SK-N-SH (cell line): ENCODE measurements at regions not wholly inside any gene's neighbourhood (a gene's known extent, or its start where the extent isn't known, plus 50 kb on each side); places are given as distances from the start of the nearest gene placed in this dataset.

Experiments
- CTCF ChIA-PET: fragments of 300-600, 350-600 bp; formaldehyde crosslinking; extraction: SDS; loops from one replicate; lab custom pipeline; 2021; lab: Yijun Ruan, JAX
- POLR2A ChIA-PET: fragments of 350-600 bp; sonication (Branson Sonifier 250); formaldehyde crosslinking; extraction: SDS; loops from one replicate; lab custom pipeline; 2020; ENCODE audit warnings: antibody characterized with exemption, inconsistent platforms; lab: Yijun Ruan, JAX
- DNase-seq: peaks from one replicate; pipeline ENCODE4 v3.0.0; 2012
- H2AFZ ChIP-seq: fragments of 200-600 bp; sonication (generic); 2 replicates; pipeline ENCODE4 v1.8.1; 2016; ENCODE audit warnings: antibody characterized with exemption, mild to moderate bottlenecking, low read depth
- H3F3A ChIP-seq: fragments of 200-600 bp; sonication (generic); replicated peaks from 2 replicates; pipeline ENCODE3; 2016; ENCODE audit warnings: antibody characterized with exemption, mild to moderate bottlenecking; ENCODE audit not compliant: insufficient read depth
- H3K27ac ChIP-seq, 2 experiments: fragments of 200-500 bp in 1 of 2; fragments of 200-600 bp in 1 of 2; sonication (Bioruptor generic) in 1 of 2; sonication (generic), shearing (Covaris generic) in 1 of 2; 2 replicates each; pipeline versions ENCODE4 v1.5.1 to v1.6.1; 2014 to 2016; ENCODE audit warnings: low read depth in 2 of 2, inconsistent platforms in 1 of 2, low read length in 1 of 2, mild to moderate bottlenecking in 1 of 2, mixed read lengths in 1 of 2
- H3K27me3 ChIP-seq: fragments of 200-600 bp; sonication (generic), shearing (Covaris generic); 2 replicates; pipeline ENCODE4 v1.6.1; 2016; ENCODE audit warnings: mixed run types; ENCODE audit not compliant: insufficient read depth
- H3K36me3 ChIP-seq, 2 experiments: fragments of 200-500 bp in 1 of 2; fragments of 200-600 bp in 1 of 2; sonication (Bioruptor generic) in 1 of 2; sonication (generic) in 1 of 2; replicated peaks in 1 of 2; 2 replicates each; pipeline versions ENCODE3 to v1.5.1; 2014 to 2016; ENCODE audit warnings: low read length in 1 of 2, mild to moderate bottlenecking in 1 of 2; ENCODE audit not compliant: insufficient read depth in 2 of 2, control insufficient read depth in 1 of 2
- H3K4me1 ChIP-seq, 2 experiments: fragments of 200-500 bp in 1 of 2; fragments of 200-600 bp in 1 of 2; sonication (Bioruptor generic) in 1 of 2; sonication (generic), shearing (Covaris generic) in 1 of 2; 2 replicates each; pipeline versions ENCODE4 v1.5.1 to v1.6.1; 2014 to 2016; ENCODE audit warnings: low read depth in 1 of 2, low read length in 1 of 2, mixed run types in 1 of 2; ENCODE audit not compliant: insufficient read depth in 2 of 2, control insufficient read depth in 1 of 2
- H3K4me2 ChIP-seq: fragments of 200-600 bp; sonication (generic), shearing (Covaris generic); 2 replicates; pipeline ENCODE4 v1.6.1; 2017; ENCODE audit warnings: mixed run types
- H3K4me3 ChIP-seq, 2 experiments: fragments of 200-500 bp in 1 of 2; fragments of 200-600 bp in 1 of 2; sonication (Bioruptor generic) in 1 of 2; sonication (generic), shearing (Covaris generic) in 1 of 2; 2 replicates each; pipeline versions ENCODE4 v1.5.1 to v1.8.1; 2014 to 2016; ENCODE audit warnings: low read depth in 2 of 2, inconsistent platforms in 1 of 2, low read length in 1 of 2, mild to moderate bottlenecking in 1 of 2, mixed read lengths in 1 of 2, moderate library complexity in 1 of 2
- H3K79me2 ChIP-seq: fragments of 200-600 bp; sonication (generic); 2 replicates; pipeline ENCODE4 v1.8.1; 2017; ENCODE audit warnings: mild to moderate bottlenecking; ENCODE audit not compliant: insufficient read depth
- H3K9ac ChIP-seq: fragments of 200-600 bp; sonication (generic); 2 replicates; pipeline ENCODE4 v1.6.1; 2017; ENCODE audit warnings: mixed run types
- H3K9me2 ChIP-seq: fragments of 200-600 bp; sonication (generic); 2 replicates; pipeline ENCODE4 v1.6.1; 2017; ENCODE audit warnings: mixed run types
- H3K9me3 ChIP-seq: fragments of 200-600 bp; sonication (generic); 2 replicates; pipeline ENCODE4 v1.6.1; 2017; ENCODE audit warnings: mixed run types, mild to moderate bottlenecking, moderate library complexity
- H4K20me1 ChIP-seq: fragments of 200-600 bp; sonication (generic); 2 replicates; pipeline ENCODE4 v1.6.1; 2017; ENCODE audit warnings: mild to moderate bottlenecking, mixed run types; ENCODE audit not compliant: insufficient read depth
- CHD2 ChIP-seq: fragments of 150-350 bp; IDR thresholded peaks from 2 replicates; pipeline ENCODE4 v1.6.1; 2018; ENCODE audit warnings: low read length; ENCODE audit not compliant: partially characterized antibody
- CTCF ChIP-seq: fragments of 200-600 bp; sonication (generic); IDR thresholded peaks from 2 replicates; pipeline ENCODE4 v1.6.1; 2017; ENCODE audit warnings: antibody characterized with exemption, mild to moderate bottlenecking, moderate library complexity
- ELF1 ChIP-seq: IDR thresholded peaks from 2 replicates; pipeline ENCODE4 v1.4.0; 2012
- GATA2 ChIP-seq: sonication (generic); formaldehyde crosslinking; IDR thresholded peaks from 2 replicates; pipeline ENCODE4 v1.5.0; 2020; ENCODE audit warnings: mild to moderate bottlenecking, missing genetic modification reagents
- MEF2A ChIP-seq: IDR thresholded peaks from 2 replicates; pipeline ENCODE4 v1.4.0; 2012; ENCODE audit warnings: low read depth, borderline replicate concordance
- MXI1 ChIP-seq: IDR thresholded peaks from 2 replicates; pipeline ENCODE4 v1.6.1; 2012; ENCODE audit warnings: mild to moderate bottlenecking, low read depth, low read length, improper control_type of control experiment
- NRF1 ChIP-seq: IDR thresholded peaks from 2 replicates; pipeline ENCODE4 v1.6.1; 2012; ENCODE audit warnings: low read depth, mild to moderate bottlenecking, low read length
- REST ChIP-seq: IDR thresholded peaks from 2 replicates; pipeline ENCODE4 v1.6.1; 2012; ENCODE audit warnings: mild to moderate bottlenecking, low read depth, low read length, moderate library complexity
- RXRA ChIP-seq: IDR thresholded peaks from 2 replicates; pipeline ENCODE4 v1.4.0; 2012; ENCODE audit warnings: low read depth, mild to moderate bottlenecking, borderline replicate concordance
- SMC3 ChIP-seq: IDR thresholded peaks from 2 replicates; pipeline ENCODE4 v1.6.1; 2012; ENCODE audit warnings: low read depth, low read length, improper control_type of control experiment
- TCF12 ChIP-seq: IDR thresholded peaks from 2 replicates; pipeline ENCODE4 v1.4.0; 2012
- TEAD4 ChIP-seq: IDR thresholded peaks from 2 replicates; pipeline ENCODE4 v1.4.0; 2012; ENCODE audit warnings: mild to moderate bottlenecking, borderline replicate concordance; ENCODE audit not compliant: insufficient read depth
- USF1 ChIP-seq: IDR thresholded peaks from 2 replicates; pipeline ENCODE4 v1.4.0; 2012; ENCODE audit warnings: low read depth, borderline replicate concordance
- USF2 ChIP-seq: fragments of 150-350 bp; IDR thresholded peaks from 2 replicates; pipeline ENCODE4 v1.6.1; 2017; ENCODE audit warnings: antibody characterized with exemption, low read length, low read depth, borderline replicate concordance
- ZBTB33 ChIP-seq: IDR thresholded peaks from 2 replicates; pipeline ENCODE4 v1.4.0; 2012; ENCODE audit warnings: low read depth, borderline replicate concordance
- WGBS: methylation state at CpG from one replicate; pipeline ENCODE4 v1.1.6; 2017; ENCODE audit warnings: low lambda C conversion rate; 5-methylcytosine and 5-hydroxymethylcytosine counted together

GRCh38 chr11:134749040-134749839, 337.2 kb upstream of the B3GAT1 start (continued):
- no peak for TF ChIP-seq RXRA
- no peak for TF ChIP-seq CTCF
- no peak for TF ChIP-seq MEF2A
- TF ChIP-seq, all 33 proteins: peak for 0

GRCh38 chr11:134746609-134747008, 334.6 kb upstream of the B3GAT1 start:
- POLR2A ChIA-PET = no interaction called here
- no peak overlapping the region for H3K4me3 ChIP-seq
- no peaks in the 10 kb centered on the region for H3K79me2 ChIP-seq
- H3F3A ChIP-seq = no peaks in the 10 kb centered on the region
- WGBS = 0% methylated on average over 2 of the region's 2 CpGs
- no peak for DNase-seq
- no peak overlapping the region for H3K9ac ChIP-seq
- H3K27ac ChIP-seq = no peak overlapping the region
- no peaks in the 10 kb centered on the region for H3K27me3 ChIP-seq
- H3K9me3 ChIP-seq = no peaks in the 10 kb centered on the region; the same call in 1 of the 2 replicates
- no peaks in the 10 kb centered on the region for H3K9me2 ChIP-seq
- no peak for TF ChIP-seq NRF1
- H2AFZ ChIP-seq = no peak overlapping the region
- H4K20me1 ChIP-seq = no peaks in the 10 kb centered on the region
- H3K4me1 ChIP-seq = no peaks in the 10 kb centered on the region
- H3K4me2 ChIP-seq = no peak overlapping the region
- CTCF ChIA-PET = no interaction called here
- no peaks in the 10 kb centered on the region for H3K36me3 ChIP-seq

GRCh38 chr11:134745456-134745855, 333.4 kb upstream of the B3GAT1 start:
- Histone ChIP-seq H3F3A (no peaks in the 10 kb centered on the region), H3K4me1 (no peaks in the 10 kb centered on the region), H3K27ac (no peak overlapping the region), H3K27me3 (no peaks in the 10 kb centered on the region), H3K9me3 (no peaks in the 10 kb centered on the region; the same call in 1 of the 2 replicates), H2AFZ (no peak overlapping the region), H3K4me3 (no peak overlapping the region), H3K9me2 (no peaks in the 10 kb centered on the region), H3K36me3 (no peaks in the 10 kb centered on the region), H3K4me2 (no peak overlapping the region), H3K79me2 (no peaks in the 10 kb centered on the region), H3K9ac (no peak overlapping the region), H4K20me1 (no peaks in the 10 kb centered on the region)
- WGBS = 0% methylated on average over 2 of the region's 3 CpGs
- ChIA-PET CTCF (no interaction called here), POLR2A (no interaction called here)
- DNase-seq = no peak
- TF ChIP-seq TCF12 (no peak), USF1 (no peak), MXI1 (no peak), USF2 (no peak), ELF1 (no peak), GATA2 (CRISPR knock-in tag) (no peak), REST (no peak), CHD2 (no peak), RXRA (no peak), ZBTB33 (no peak), TEAD4 (no peak), SMC3 (no peak)
